ENCODE measurements at regions not wholly inside any gene's neighbourhood (a gene's known extent, or its start where the extent isn't known, plus 50 kb on each side); places are given as distances from the start of the nearest gene placed in this dataset.

- Histone ChIP-seq H3K9me3 (ENCODE audit: low read depth, low read length) (no peaks in the 10 kb centered on the region), H3K27me3 (ENCODE audit: insufficient read depth, low read length) (no peaks in the 10 kb centered on the region), H3K4me1 (ENCODE audit: insufficient read depth, low read length) (no peaks in the 10 kb centered on the region), H3K4me3 (ENCODE audit: low read length) (no peak overlapping the region)
Measured at GRCh38 chr6:147779624-147780023, 271.1 kb downstream of the SAMD5 start.

GRCh38 chr6:147782302-147782701 is 273.8 kb downstream of the SAMD5 start:
- no peaks in the 10 kb centered on the region for H3K9me3 ChIP-seq (ENCODE audit: low read depth, low read length)
- no peaks in the 10 kb centered on the region for H3K27me3 ChIP-seq (ENCODE audit: insufficient read depth, low read length)
- no peak overlapping the region for H3K4me3 ChIP-seq (ENCODE audit: low read length)
- H3K4me1 ChIP-seq (ENCODE audit: insufficient read depth, low read length) = no peaks in the 10 kb centered on the region

DNA sequence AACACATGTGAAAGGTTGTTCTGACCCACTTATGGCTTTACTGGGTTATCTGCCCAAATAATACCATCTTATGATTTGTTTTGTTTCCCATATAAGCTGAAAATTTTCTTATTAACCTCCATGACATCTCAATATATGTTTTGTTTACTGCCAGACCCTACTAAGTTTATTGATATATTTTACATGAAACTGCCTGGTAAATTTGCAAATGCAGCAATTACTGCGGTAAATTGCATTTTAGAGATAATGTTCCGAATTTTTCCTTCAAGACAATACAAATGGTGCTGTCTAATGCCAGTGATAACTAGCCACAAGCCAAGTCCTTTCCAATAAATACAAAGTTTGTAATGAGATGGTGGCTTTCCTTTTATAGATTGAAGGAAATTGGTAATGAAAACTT is 275.9 kb downstream of the SAMD5 start:
- no peaks in the 10 kb centered on the region for H3K9me3 ChIP-seq (ENCODE audit: low read depth, low read length)
- no peaks in the 10 kb centered on the region for H3K4me1 ChIP-seq (ENCODE audit: insufficient read depth, low read length)

GRCh38 chr6:147787417-147787816 is 278.9 kb downstream of the SAMD5 start:
- Histone ChIP-seq H3K9me3 (ENCODE audit: low read depth, low read length) (no peaks in the 10 kb centered on the region), H3K4me1 (ENCODE audit: insufficient read depth, low read length) (no peaks in the 10 kb centered on the region), H3K27me3 (ENCODE audit: insufficient read depth, low read length) (no peaks in the 10 kb centered on the region), H3K4me3 (ENCODE audit: low read length) (no peak overlapping the region)

More for the DNA sequence above, 275.9 kb downstream of the SAMD5 start:
- H3K4me3 ChIP-seq (ENCODE audit: low read length) = no peak overlapping the region
- H3K27me3 ChIP-seq (ENCODE audit: insufficient read depth, low read length) = no peaks in the 10 kb centered on the region

DNA sequence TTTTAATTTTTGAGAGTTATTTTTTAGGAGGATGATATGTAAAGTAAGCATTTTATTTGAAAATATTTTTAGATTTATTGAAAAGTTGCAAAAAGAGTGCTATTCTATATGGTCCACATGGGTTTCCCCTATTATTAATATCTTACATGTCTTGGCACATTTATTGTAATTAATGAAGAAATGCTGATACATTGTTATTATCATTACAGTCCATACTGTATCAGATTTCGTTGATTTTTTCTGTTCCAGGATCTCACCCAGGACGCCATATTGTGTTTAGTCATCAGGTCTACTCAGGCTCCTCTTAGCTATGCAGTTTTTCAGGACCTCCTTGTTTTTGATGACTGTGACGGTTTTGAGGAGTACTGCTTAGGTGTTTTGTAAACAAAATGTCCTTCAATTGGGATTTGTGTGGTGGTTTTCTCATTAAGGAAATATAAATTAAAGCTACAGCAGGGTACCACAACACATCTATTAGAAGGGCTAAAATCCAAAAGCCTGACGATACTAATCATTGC is 281.0 kb downstream of the SAMD5 start:
- no peak overlapping the region for H3K4me3 ChIP-seq (ENCODE audit: low read length)
- H3K9me3 ChIP-seq (ENCODE audit: low read depth, low read length) = no peaks in the 10 kb centered on the region
- H3K27me3 ChIP-seq (ENCODE audit: insufficient read depth, low read length) = no peaks in the 10 kb centered on the region
- no peaks in the 10 kb centered on the region for H3K4me1 ChIP-seq (ENCODE audit: insufficient read depth, low read length)

- Histone ChIP-seq H3K9me3 (ENCODE audit: low read depth, low read length) (no peaks in the 10 kb centered on the region), H3K4me1 (ENCODE audit: insufficient read depth, low read length) (no peaks in the 10 kb centered on the region), H3K4me3 (ENCODE audit: low read length) (no peak overlapping the region), H3K27me3 (ENCODE audit: insufficient read depth, low read length) (no peaks in the 10 kb centered on the region)
Measured at GRCh38 chr6:147793871-147794643, 285.6 kb downstream of the SAMD5 start.

DNA sequence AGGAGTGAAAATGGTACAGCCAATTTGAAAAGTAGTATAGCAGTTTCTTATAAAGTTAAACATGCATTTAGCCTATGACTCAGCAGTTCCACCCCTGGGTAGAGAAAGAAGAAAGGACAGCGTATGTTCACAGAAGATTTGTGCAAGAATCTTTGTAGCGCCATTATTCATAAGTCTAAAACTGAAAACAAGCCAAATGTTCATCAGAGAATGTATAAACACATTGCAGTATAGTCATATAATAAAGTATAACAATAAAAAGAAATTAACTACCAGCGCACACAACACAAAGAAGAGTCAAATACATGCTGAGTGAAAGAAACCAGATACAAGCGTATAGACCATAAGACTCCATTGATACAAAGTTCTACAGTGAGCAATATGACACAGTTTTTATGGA is 294.0 kb downstream of the SAMD5 start:
- H3K4me1 ChIP-seq (ENCODE audit: insufficient read depth, low read length) = no peaks in the 10 kb centered on the region
- no peak overlapping the region for H3K4me3 ChIP-seq (ENCODE audit: low read length)
- H3K9me3 ChIP-seq (ENCODE audit: low read depth, low read length) = no peaks in the 10 kb centered on the region
- H3K27me3 ChIP-seq (ENCODE audit: insufficient read depth, low read length) = no peaks in the 10 kb centered on the region

DNA sequence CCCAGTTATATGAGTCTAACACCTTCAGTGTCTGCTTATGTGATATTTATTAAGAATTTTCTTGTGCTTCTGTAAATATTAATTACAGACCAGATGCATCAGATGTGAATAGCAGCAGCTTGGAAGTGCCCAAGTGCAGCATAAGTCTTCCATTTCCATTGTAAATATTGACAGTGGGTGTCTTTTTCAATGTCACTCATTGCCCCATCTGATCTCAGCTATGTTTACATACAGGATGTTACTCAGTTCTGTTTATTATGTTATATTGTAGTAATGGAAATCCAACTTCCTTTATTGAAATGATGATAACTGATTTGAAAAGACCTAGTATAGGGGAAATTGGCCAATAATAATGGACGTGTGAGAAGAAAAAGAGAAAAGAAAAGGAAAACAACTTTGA is 296.7 kb downstream of the SAMD5 start:
- Histone ChIP-seq H3K9me3 (ENCODE audit: low read depth, low read length) (no peaks in the 10 kb centered on the region), H3K4me1 (ENCODE audit: insufficient read depth, low read length) (no peaks in the 10 kb centered on the region), H3K4me3 (ENCODE audit: low read length) (no peak overlapping the region), H3K27me3 (ENCODE audit: insufficient read depth, low read length) (no peaks in the 10 kb centered on the region)

GRCh38 chr6:147806697-147807096 is 298.2 kb downstream of the SAMD5 start:
- Histone ChIP-seq H3K4me3 (ENCODE audit: low read length) (no peak overlapping the region), H3K9me3 (ENCODE audit: low read depth, low read length) (no peaks in the 10 kb centered on the region), H3K4me1 (ENCODE audit: insufficient read depth, low read length) (no peaks in the 10 kb centered on the region), H3K27me3 (ENCODE audit: insufficient read depth, low read length) (no peaks in the 10 kb centered on the region)

- H3K9me3 ChIP-seq (ENCODE audit: low read depth, low read length) = no peaks in the 10 kb centered on the region
- H3K4me3 ChIP-seq (ENCODE audit: low read length) = no peak overlapping the region
- no peaks in the 10 kb centered on the region for H3K4me1 ChIP-seq (ENCODE audit: insufficient read depth, low read length)
- H3K27me3 ChIP-seq (ENCODE audit: insufficient read depth, low read length) = no peaks in the 10 kb centered on the region
Measured at GRCh38 chr6:147808640-147809039, 300.1 kb downstream of the SAMD5 start.

DNA sequence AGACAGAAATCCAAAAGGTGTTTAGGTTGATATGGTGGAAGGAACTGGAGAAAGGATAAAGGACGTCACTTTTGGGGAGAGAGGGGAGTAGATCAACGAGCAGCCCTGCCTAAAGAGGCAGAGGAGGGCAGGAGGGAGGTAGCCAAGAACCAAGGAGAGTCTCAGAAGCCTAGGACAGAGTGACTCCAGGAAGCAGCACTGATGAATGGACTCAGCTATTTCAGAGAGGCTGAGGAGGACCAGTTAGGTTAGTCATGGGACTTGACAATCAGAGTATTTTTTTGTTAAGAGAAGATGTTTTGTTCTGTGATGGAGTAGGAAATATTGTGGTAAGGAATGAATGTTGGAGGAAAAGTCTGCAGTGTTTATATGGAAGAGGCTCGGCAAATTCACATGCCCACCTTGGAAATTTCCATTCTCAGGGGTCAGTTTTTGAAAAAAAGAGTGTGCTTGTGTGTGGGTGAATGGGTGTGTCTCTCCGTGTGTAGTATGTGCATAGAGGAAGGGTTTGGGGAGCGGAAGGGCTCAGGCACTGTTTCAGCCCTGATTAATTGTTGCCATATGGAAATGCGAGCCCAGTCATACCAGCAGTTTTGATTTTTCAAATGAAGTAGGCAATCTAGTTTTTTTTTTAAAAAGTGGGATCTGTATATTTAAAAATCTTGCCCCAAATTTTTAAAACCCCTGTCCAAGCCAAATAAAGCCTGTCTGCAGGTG is 303.6 kb downstream of the SAMD5 start:
- no peaks in the 10 kb centered on the region for H3K27me3 ChIP-seq (ENCODE audit: insufficient read depth, low read length)
- H3K4me3 ChIP-seq (ENCODE audit: low read length) = no peak overlapping the region
- no peaks in the 10 kb centered on the region for H3K4me1 ChIP-seq (ENCODE audit: insufficient read depth, low read length)
- no peaks in the 10 kb centered on the region for H3K9me3 ChIP-seq (ENCODE audit: low read depth, low read length)

- no peaks in the 10 kb centered on the region for H3K9me3 ChIP-seq (ENCODE audit: low read depth, low read length)
- no peak overlapping the region for H3K4me3 ChIP-seq (ENCODE audit: low read length)
- no peaks in the 10 kb centered on the region for H3K4me1 ChIP-seq (ENCODE audit: insufficient read depth, low read length)
- H3K27me3 ChIP-seq (ENCODE audit: insufficient read depth, low read length) = no peaks in the 10 kb centered on the region
Measured at GRCh38 chr6:147817042-147817689, 308.7 kb downstream of the SAMD5 start.

DNA sequence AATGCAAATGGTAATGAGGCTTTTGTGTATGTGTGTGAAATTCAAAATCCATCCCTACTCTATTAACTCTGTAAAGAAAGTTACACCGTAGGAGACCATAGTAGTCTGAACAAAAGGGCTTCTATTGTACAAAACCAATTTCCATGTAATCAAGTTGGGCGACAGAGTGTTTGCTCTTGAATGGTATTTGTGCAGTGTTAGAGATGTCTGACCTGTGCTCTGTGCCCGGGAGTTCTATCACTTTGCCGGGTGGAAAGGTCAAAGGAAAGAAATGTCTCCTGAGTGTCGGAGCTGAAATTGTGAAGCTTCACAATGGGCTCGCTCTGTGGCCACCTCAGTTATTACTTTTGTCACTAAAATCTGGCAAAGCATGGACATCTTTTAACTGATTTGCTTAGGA is 312.0 kb downstream of the SAMD5 start:
- H3K4me1 ChIP-seq (ENCODE audit: insufficient read depth, low read length) = no peaks in the 10 kb centered on the region
- H3K9me3 ChIP-seq (ENCODE audit: low read depth, low read length) = no peaks in the 10 kb centered on the region
- H3K27me3 ChIP-seq (ENCODE audit: insufficient read depth, low read length) = no peaks in the 10 kb centered on the region
- H3K4me3 ChIP-seq (ENCODE audit: low read length) = no peak overlapping the region

- Histone ChIP-seq H3K27me3 (ENCODE audit: insufficient read depth, low read length) (no peaks in the 10 kb centered on the region), H3K4me3 (ENCODE audit: low read length) (no peak overlapping the region), H3K9me3 (ENCODE audit: low read depth, low read length) (no peaks in the 10 kb centered on the region), H3K4me1 (ENCODE audit: insufficient read depth, low read length) (no peaks in the 10 kb centered on the region)
Measured at GRCh38 chr6:147821295-147821897, 312.9 kb downstream of the SAMD5 start.

GRCh38 chr6:147823936-147824335 is 315.4 kb downstream of the SAMD5 start:
- Histone ChIP-seq H3K4me3 (ENCODE audit: low read length) (no peak overlapping the region), H3K9me3 (ENCODE audit: low read depth, low read length) (no peaks in the 10 kb centered on the region), H3K4me1 (ENCODE audit: insufficient read depth, low read length) (no peaks in the 10 kb centered on the region), H3K27me3 (ENCODE audit: insufficient read depth, low read length) (no peaks in the 10 kb centered on the region)
